ENCODE measurements at regions not wholly inside any gene's neighbourhood (a gene's known extent, or its start where the extent isn't known, plus 50 kb on each side); places are given as distances from the start of the nearest gene placed in this dataset.

- Histone ChIP-seq H3K9ac (ENCODE audit: low read length) (no peak overlapping the region), H3K4me2 (ENCODE audit: low read length) (no peak overlapping the region), H3K79me2 (ENCODE audit: insufficient read depth, low read length) (no peaks in the 10 kb centered on the region), H3K4me3 (replicated peaks in 1 of 2; ENCODE audit: low read depth in 1 of 2, low read length in 2 of 2) (no peak overlapping the region), H3K9me2 (ENCODE audit: insufficient read depth) (no peaks in the 10 kb centered on the region), H3K4me1 (ENCODE audit: control insufficient read depth in 1 of 2, insufficient read depth in 2 of 2, low read length in 2 of 2) (no peaks in the 10 kb centered on the region), H4K20me1 (ENCODE audit: insufficient read depth) (no peaks in the 10 kb centered on the region), H2AFZ (ENCODE audit: low read depth, low read length, poor library complexity, severe bottlenecking) (no peak overlapping the region), H3K27ac (ENCODE audit: low read depth, low read length) (no peak overlapping the region), H3K9me3 (ENCODE audit: control insufficient read depth in 1 of 2, insufficient read depth in 1 of 2, low read depth in 1 of 2, low read length in 2 of 2) (peaks cover 8 to 10% of the 10 kb centered on the region in 2 experiments; a peak in 3 of 4 replicates), H3K36me3 (ENCODE audit: control insufficient read depth in 1 of 2, insufficient read depth in 2 of 2, low read length in 2 of 2) (no peaks in the 10 kb centered on the region), H3K27me3 (ENCODE audit: insufficient read depth, low read length) (no peaks in the 10 kb centered on the region)
- RAD21 ChIA-PET (ENCODE audit: low non-redundant PET in 1 of 2, low total read pairs in 2 of 2, uncharacterized antibody in 2 of 2, unreplicated experiment in 2 of 2): no interaction called here
- intact Hi-C loops (cut with micrococcal nuclease): no loop called here
- TF ChIP-seq SIN3A (IDR thresholded peaks at IDR 0.05; ENCODE audit: low read depth) (no peak), REST (IDR thresholded peaks at IDR 0.05; ENCODE audit: low read depth) (no peak), POLR2AphosphoS5 (IDR thresholded peaks at IDR 0.05; ENCODE audit: low read depth, low read length) (no peak), POLR2A (IDR thresholded peaks at IDR 0.05; ENCODE audit: borderline replicate concordance, extremely low read depth, insufficient read depth, insufficient read length) (no peak), CEBPB (IDR thresholded peaks at IDR 0.05; ENCODE audit: low read depth) (no peak), ZFX (IDR thresholded peaks at IDR 0.05) (no peak), TCF7L2 (IDR thresholded peaks at IDR 0.05; ENCODE audit: borderline replicate concordance, extremely low read depth, insufficient read depth, insufficient read length) (no peak), CTCF (IDR thresholded peaks at IDR 0.05 in 2 of 3, conservative IDR thresholded peaks at IDR 0.05 in 1 of 3; ENCODE audit: borderline replicate concordance in 1 of 3, insufficient read depth in 1 of 3, low read depth in 2 of 3, low read length in 2 of 3) (no peak), EZH2 (IDR thresholded peaks at IDR 0.05) (no peak), ELF1 (IDR thresholded peaks at IDR 0.05; ENCODE audit: borderline replicate concordance, low read depth) (no peak), SRF (IDR thresholded peaks at IDR 0.05; ENCODE audit: low read depth) (no peak), ZNF274 (IDR thresholded peaks at IDR 0.05; ENCODE audit: low read depth, low read length) (no peak), FOSL1 (IDR thresholded peaks at IDR 0.05; ENCODE audit: low read depth) (no peak), YY1 (IDR thresholded peaks at IDR 0.05; ENCODE audit: extremely low read depth, insufficient replicate concordance, low read depth, low read length) (no peak)
- DNase-seq (ENCODE audit: low read depth, low spot score): no peak
- no peak for ATAC-seq
- BruUV-seq (replicated peaks): no TSS peak
- POLR2A ChIA-PET: no interaction called here
- CTCF ChIA-PET: no interaction called here
Measured at GRCh38 chr21:22898051-22898665, 1899.9 kb downstream of the NCAM2 start.

Data from HCT116 (cell line).